A549 (cell line): ENCODE measurements at regions not wholly inside any gene's neighbourhood (a gene's known extent, or its start where the extent isn't known, plus 50 kb on each side); places are given as distances from the start of the nearest gene placed in this dataset.

Experiments
- ESRRA ChIP-seq: fragments of 150-350 bp; IDR thresholded peaks from 2 replicates; pipeline ENCODE4 v1.6.1; 2014; ENCODE audit warnings: mild to moderate bottlenecking, low read length, borderline replicate concordance
- MAFK ChIP-seq: fragments of 450-650 bp; IDR thresholded peaks from 2 replicates; pipeline ENCODE4 v1.6.1; 2014; ENCODE audit not compliant: partially characterized antibody
- POLR2A ChIP-seq: IDR thresholded peaks from 2 replicates; pipeline ENCODE4 v1.6.1; 2012; ENCODE audit warnings: mild to moderate bottlenecking, low read length
- RNF2 ChIP-seq: fragments of 200-600 bp; sonication (generic); IDR thresholded peaks from 2 replicates; pipeline ENCODE4 v1.6.1; 2016; ENCODE audit warnings: low read depth, mild to moderate bottlenecking, antibody characterized with exemption, moderate library complexity, borderline replicate concordance
- TF ChIP-seq, protein P1 (sequence below): fragments of >200 bp; sonication (Bioruptor Twin); formaldehyde crosslinking; IDR thresholded peaks from 3 replicates; pipeline ENCODE4 v1.5.1; 2016

DNA sequence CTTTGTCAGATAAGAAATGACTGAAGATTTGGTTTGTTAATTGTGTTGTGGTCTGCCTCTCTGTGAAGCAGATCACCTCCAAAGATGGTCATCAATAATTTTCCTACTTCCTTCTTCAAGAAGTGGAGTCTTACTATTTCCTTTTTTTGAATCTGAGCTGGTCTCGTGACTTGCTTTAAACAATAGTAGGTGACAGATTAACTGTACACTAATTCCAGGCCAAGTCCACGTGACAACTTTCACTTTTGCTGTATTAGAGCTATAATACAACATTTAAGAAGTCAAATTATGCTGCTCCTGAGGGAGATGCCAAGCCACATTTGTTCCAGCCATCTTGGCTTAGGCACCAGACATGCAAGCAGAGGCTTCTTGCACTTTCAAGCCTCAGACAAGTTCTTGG, 393.8 kb upstream of the GRID2 start:
- TF ChIP-seq RNF2 (no peak), ESRRA (no peak), MAFK (no peak), POLR2A (no peak)
- TF ChIP-seq, protein P1, sequence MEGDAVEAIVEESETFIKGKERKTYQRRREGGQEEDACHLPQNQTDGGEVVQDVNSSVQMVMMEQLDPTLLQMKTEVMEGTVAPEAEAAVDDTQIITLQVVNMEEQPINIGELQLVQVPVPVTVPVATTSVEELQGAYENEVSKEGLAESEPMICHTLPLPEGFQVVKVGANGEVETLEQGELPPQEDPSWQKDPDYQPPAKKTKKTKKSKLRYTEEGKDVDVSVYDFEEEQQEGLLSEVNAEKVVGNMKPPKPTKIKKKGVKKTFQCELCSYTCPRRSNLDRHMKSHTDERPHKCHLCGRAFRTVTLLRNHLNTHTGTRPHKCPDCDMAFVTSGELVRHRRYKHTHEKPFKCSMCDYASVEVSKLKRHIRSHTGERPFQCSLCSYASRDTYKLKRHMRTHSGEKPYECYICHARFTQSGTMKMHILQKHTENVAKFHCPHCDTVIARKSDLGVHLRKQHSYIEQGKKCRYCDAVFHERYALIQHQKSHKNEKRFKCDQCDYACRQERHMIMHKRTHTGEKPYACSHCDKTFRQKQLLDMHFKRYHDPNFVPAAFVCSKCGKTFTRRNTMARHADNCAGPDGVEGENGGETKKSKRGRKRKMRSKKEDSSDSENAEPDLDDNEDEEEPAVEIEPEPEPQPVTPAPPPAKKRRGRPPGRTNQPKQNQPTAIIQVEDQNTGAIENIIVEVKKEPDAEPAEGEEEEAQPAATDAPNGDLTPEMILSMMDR = no peak
